ENCODE measurements at regions not wholly inside any gene's neighbourhood (a gene's known extent, or its start where the extent isn't known, plus 50 kb on each side); places are given as distances from the start of the nearest gene placed in this dataset.

- no peak for TF ChIP-seq CTCF (IDR thresholded peaks at IDR 0.05)
- TF ChIP-seq POLR2A (IDR thresholded peaks at IDR 0.05), result no peak
Observed at GRCh38 chr6:105746509-105746908, 339.6 kb upstream of the PRDM1 start.

Measured in thyroid gland (tissue), 4 donors.